ENCODE measurements at regions not wholly inside any gene's neighbourhood (a gene's known extent, or its start where the extent isn't known, plus 50 kb on each side); places are given as distances from the start of the nearest gene placed in this dataset.

- no peak for TF ChIP-seq ZNF692 (tag by site-specific recombination; IDR thresholded peaks at IDR 0.05)
- no peak for TF ChIP-seq ZNF214 (tag by site-specific recombination; IDR thresholded peaks at IDR 0.05; ENCODE audit: borderline replicate concordance)
- TF ChIP-seq BCL11B (tag by site-specific recombination; IDR thresholded peaks at IDR 0.05; ENCODE audit: low read depth): no peak
- no peak for TF ChIP-seq SP3 (tag by site-specific recombination; IDR thresholded peaks at IDR 0.05)
- no peak for TF ChIP-seq ZNF366 (tag by site-specific recombination; conservative IDR thresholded peaks at IDR 0.05)
- TF ChIP-seq ZNF843 (tag by site-specific recombination; IDR thresholded peaks at IDR 0.05): no peak
- TF ChIP-seq PRDM1 (tag by site-specific recombination; IDR thresholded peaks at IDR 0.05): no peak
Measured at GRCh38 chr5:119801570-119801969, 172.2 kb downstream of the FAM170A start (continued).

GRCh38 chr5:119808024-119808423, 178.7 kb downstream of the FAM170A start:
- POLR2A ChIA-PET: no interaction called here
- no peak overlapping the region for H3K27ac ChIP-seq (ENCODE audit: extremely low read depth, low read depth, low read length)
- no peak for TF ChIP-seq ZNF221 (tag by site-specific recombination; IDR thresholded peaks at IDR 0.05; ENCODE audit: borderline replicate concordance)
- TF ChIP-seq SETDB1 (IDR thresholded peaks at IDR 0.05; ENCODE audit: insufficient read length, low read length): peak; percentile 20
- H3K4me1 ChIP-seq (ENCODE audit: control insufficient read depth, insufficient read depth, low read length): no peaks in the 10 kb centered on the region
- CTCF ChIA-PET: no interaction called here
- no peaks in the 10 kb centered on the region for H3K36me3 ChIP-seq (ENCODE audit: control insufficient read depth in 2 of 2, insufficient read depth in 1 of 2, low read length in 2 of 2)
- H3K4me3 ChIP-seq (ENCODE audit: low read depth, low read length): no peak overlapping the region
- no peaks in the 10 kb centered on the region for H3K9me3 ChIP-seq (ENCODE audit: control insufficient read depth, insufficient read depth, low read depth, low read length)

GRCh38 chr5:119808474-119808873, 179.1 kb downstream of the FAM170A start:
- ChIA-PET CTCF (no interaction called here), POLR2A (no interaction called here)
- no peak overlapping the region for H3K4me3 ChIP-seq (ENCODE audit: low read depth, low read length)
- no peak for TF ChIP-seq KLF9 (tag by site-specific recombination; IDR thresholded peaks at IDR 0.05; ENCODE audit: low read depth)
- TF ChIP-seq ZNF362 (tag by site-specific recombination; IDR thresholded peaks at IDR 0.05): no peak
- no peak for TF ChIP-seq ZNF449 (tag by site-specific recombination; IDR thresholded peaks at IDR 0.05)
- no peak for TF ChIP-seq ZNF366 (tag by site-specific recombination; conservative IDR thresholded peaks at IDR 0.05)
- TF ChIP-seq ZSCAN16 (tag by site-specific recombination; IDR thresholded peaks at IDR 0.05): no peak
- no peak overlapping the region for H3K27ac ChIP-seq (ENCODE audit: extremely low read depth, low read depth, low read length)
- H3K36me3 ChIP-seq (ENCODE audit: control insufficient read depth in 2 of 2, insufficient read depth in 1 of 2, low read length in 2 of 2): no peaks in the 10 kb centered on the region
- H3K4me1 ChIP-seq (ENCODE audit: control insufficient read depth, insufficient read depth, low read length): no peaks in the 10 kb centered on the region
- no peaks in the 10 kb centered on the region for H3K9me3 ChIP-seq (ENCODE audit: control insufficient read depth, insufficient read depth, low read depth, low read length)

- no peak for TF ChIP-seq ZNF747 (tag by site-specific recombination; IDR thresholded peaks at IDR 0.05)
- no peak for TF ChIP-seq ZFP41 (tag by site-specific recombination; IDR thresholded peaks at IDR 0.05; ENCODE audit: borderline replicate concordance)
- no peak for TF ChIP-seq ZNF350 (tag by site-specific recombination; IDR thresholded peaks at IDR 0.05)
- TF ChIP-seq ZNF658 (tag by site-specific recombination; IDR thresholded peaks at IDR 0.05): no peak
- TF ChIP-seq ZNF423 (tag by site-specific recombination; IDR thresholded peaks at IDR 0.05): no peak
- TF ChIP-seq ZNF660 (tag by site-specific recombination; IDR thresholded peaks at IDR 0.05): no peak
- no peak for TF ChIP-seq ZNF426 (tag by site-specific recombination; IDR thresholded peaks at IDR 0.05)
- Histone ChIP-seq H3K9me3 (ENCODE audit: control insufficient read depth, insufficient read depth, low read depth, low read length) (no peaks in the 10 kb centered on the region), H3K36me3 (ENCODE audit: control insufficient read depth in 2 of 2, insufficient read depth in 1 of 2, low read length in 2 of 2) (no peaks in the 10 kb centered on the region), H3K4me3 (ENCODE audit: low read depth, low read length) (no peak overlapping the region), H3K4me1 (ENCODE audit: control insufficient read depth, insufficient read depth, low read length) (no peaks in the 10 kb centered on the region), H3K27ac (ENCODE audit: extremely low read depth, low read depth, low read length) (no peak overlapping the region)
- ChIA-PET CTCF (no interaction called here), POLR2A (no interaction called here)
Measured at GRCh38 chr5:119810217-119810616, 180.9 kb downstream of the FAM170A start.

Data from HEK293 (cell line).